Fibroblast of lung (primary cell): ENCODE measurements at regions not wholly inside any gene's neighbourhood (a gene's known extent, or its start where the extent isn't known, plus 50 kb on each side); places are given as distances from the start of the nearest gene placed in this dataset.

Experiments used
- DNase-seq, 2 donors: peaks; one replicate each; pipeline versions ENCODE4 v3.0.0 to v3.0.0-alpha.2; 2010; ENCODE audit warnings: low read depth in 2 of 2
- H2AFZ ChIP-seq: 2 replicates; pipeline ENCODE4 v1.5.1; 2012; ENCODE audit warnings: low read length, control low read depth, inconsistent platforms
- H3K27ac ChIP-seq: 2 replicates; pipeline ENCODE4 v1.5.1; 2011; ENCODE audit warnings: low read length, control low read depth; ENCODE audit not compliant: insufficient read depth
- H3K27me3 ChIP-seq: 2 replicates; pipeline ENCODE4 v1.5.1; 2011; ENCODE audit warnings: mild to moderate bottlenecking, low read length; ENCODE audit not compliant: control insufficient read depth, insufficient read depth
- H3K36me3 ChIP-seq: 2 replicates; pipeline ENCODE4 v1.5.1; 2011; ENCODE audit warnings: low read length; ENCODE audit not compliant: control insufficient read depth, insufficient read depth
- H3K4me1 ChIP-seq: 2 replicates; pipeline ENCODE4 v1.5.1; 2011; ENCODE audit warnings: low read length; ENCODE audit not compliant: control insufficient read depth, insufficient read depth; ENCODE audit errors: extremely low read depth
- H3K4me2 ChIP-seq: 2 replicates; pipeline ENCODE4 v1.5.1; 2011; ENCODE audit warnings: low read length, control low read depth; ENCODE audit not compliant: insufficient read depth; ENCODE audit errors: extremely low read depth
- H3K4me3 ChIP-seq, 4 experiments: fragments of 200-600 bp in 1 of 4; sonication (generic) in 1 of 4; replicated peaks in 1 of 4; 2 replicates each; pipeline ENCODE4 v1.5.1; 2011 to 2016; ENCODE audit warnings: low read length in 4 of 4, low read depth in 3 of 4, mild to moderate bottlenecking in 3 of 4, control low read depth in 2 of 4, inconsistent platforms in 1 of 4, mixed read lengths in 1 of 4; ENCODE audit not compliant: insufficient read depth in 1 of 4; ENCODE audit errors: control extremely low read depth in 1 of 4
- H3K79me2 ChIP-seq: 2 replicates; pipeline ENCODE4 v1.5.1; 2012; ENCODE audit warnings: mild to moderate bottlenecking, low read length, inconsistent platforms; ENCODE audit not compliant: control insufficient read depth, insufficient read depth
- H3K9ac ChIP-seq: 2 replicates; pipeline ENCODE4 v1.5.1; 2011; ENCODE audit warnings: mild to moderate bottlenecking, low read length, control low read depth; ENCODE audit not compliant: insufficient read depth
- H3K9me3 ChIP-seq: 2 replicates; pipeline ENCODE4 v1.5.1; 2012; ENCODE audit warnings: low read depth, low read length; ENCODE audit not compliant: control insufficient read depth, insufficient read depth
- H4K20me1 ChIP-seq: 2 replicates; pipeline ENCODE4 v1.5.1; 2011; ENCODE audit warnings: low read length; ENCODE audit not compliant: control insufficient read depth, insufficient read depth; ENCODE audit errors: extremely low read depth
- EZH2 ChIP-seq: IDR thresholded peaks from 2 replicates; pipeline ENCODE4 v1.5.1; 2012; ENCODE audit warnings: low read length, control low read depth, mild to moderate bottlenecking; ENCODE audit errors: missing control alignments
- TF ChIP-seq, protein P1 (sequence below), 2 donors: IDR thresholded peaks in 1 of 2; conservative IDR thresholded peaks in 1 of 2; 1 replicate in 1 of 2; 2 replicates in 1 of 2; pipeline ENCODE4 v1.5.1; 2011 to 2012; ENCODE audit warnings: low read length in 2 of 2, control low read depth in 1 of 2, inconsistent platforms in 1 of 2, low read depth in 1 of 2, mild to moderate bottlenecking in 1 of 2

- Histone ChIP-seq H3K36me3 (no peaks in the 10 kb centered on the region), H3K4me2 (no peak overlapping the region), H3K79me2 (no peaks in the 10 kb centered on the region), H3K9me3 (no peaks in the 10 kb centered on the region), H3K9ac (no peak overlapping the region), H3K4me1 (peaks cover 4% of the 10 kb centered on the region), H4K20me1 (no peaks in the 10 kb centered on the region), H2AFZ (no peak overlapping the region), H3K27ac (no peak overlapping the region), H3K4me3 (no peak overlapping the region), H3K27me3 (no peaks in the 10 kb centered on the region)
- no peak for DNase-seq
- no peak for TF ChIP-seq EZH2
- TF ChIP-seq, protein P1, sequence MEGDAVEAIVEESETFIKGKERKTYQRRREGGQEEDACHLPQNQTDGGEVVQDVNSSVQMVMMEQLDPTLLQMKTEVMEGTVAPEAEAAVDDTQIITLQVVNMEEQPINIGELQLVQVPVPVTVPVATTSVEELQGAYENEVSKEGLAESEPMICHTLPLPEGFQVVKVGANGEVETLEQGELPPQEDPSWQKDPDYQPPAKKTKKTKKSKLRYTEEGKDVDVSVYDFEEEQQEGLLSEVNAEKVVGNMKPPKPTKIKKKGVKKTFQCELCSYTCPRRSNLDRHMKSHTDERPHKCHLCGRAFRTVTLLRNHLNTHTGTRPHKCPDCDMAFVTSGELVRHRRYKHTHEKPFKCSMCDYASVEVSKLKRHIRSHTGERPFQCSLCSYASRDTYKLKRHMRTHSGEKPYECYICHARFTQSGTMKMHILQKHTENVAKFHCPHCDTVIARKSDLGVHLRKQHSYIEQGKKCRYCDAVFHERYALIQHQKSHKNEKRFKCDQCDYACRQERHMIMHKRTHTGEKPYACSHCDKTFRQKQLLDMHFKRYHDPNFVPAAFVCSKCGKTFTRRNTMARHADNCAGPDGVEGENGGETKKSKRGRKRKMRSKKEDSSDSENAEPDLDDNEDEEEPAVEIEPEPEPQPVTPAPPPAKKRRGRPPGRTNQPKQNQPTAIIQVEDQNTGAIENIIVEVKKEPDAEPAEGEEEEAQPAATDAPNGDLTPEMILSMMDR (conservative IDR thresholded peaks at IDR 0.05 in 1 of 2, IDR thresholded peaks at IDR 0.05 in 1 of 2; ENCODE audit: low read depth in 1 of 2, low read length in 2 of 2) = no peak
These were observed 192.0 kb downstream of the BCHE start for GRCh38 chr3:165645191-165645590.

- Histone ChIP-seq H3K9ac (no peak overlapping the region), H3K27me3 (no peaks in the 10 kb centered on the region), H3K79me2 (no peaks in the 10 kb centered on the region), H3K4me3 (no peak overlapping the region), H3K4me1 (peaks cover 4% of the 10 kb centered on the region), H3K36me3 (no peaks in the 10 kb centered on the region), H2AFZ (no peak overlapping the region), H3K9me3 (no peaks in the 10 kb centered on the region), H4K20me1 (no peaks in the 10 kb centered on the region), H3K27ac (no peak overlapping the region), H3K4me2 (no peak overlapping the region)
- DNase-seq = no peak
- TF ChIP-seq, protein P1 (conservative IDR thresholded peaks at IDR 0.05 in 1 of 2, IDR thresholded peaks at IDR 0.05 in 1 of 2; ENCODE audit: low read depth in 1 of 2, low read length in 2 of 2) = no peak
- no peak for TF ChIP-seq EZH2
These were observed 192.9 kb downstream of the BCHE start for GRCh38 chr3:165644331-165644730.

GRCh38 chr3:165643425-165643824 is 193.8 kb downstream of the BCHE start:
- no peaks in the 10 kb centered on the region for H3K36me3 ChIP-seq
- no peaks in the 10 kb centered on the region for H3K27me3 ChIP-seq
- H3K27ac ChIP-seq = peak overlapping the region; percentile 87
- H3K79me2 ChIP-seq = no peaks in the 10 kb centered on the region
- H4K20me1 ChIP-seq = no peaks in the 10 kb centered on the region
- no peak overlapping the region for H3K4me3 ChIP-seq
- H3K9ac ChIP-seq = no peak overlapping the region
- peak overlapping the region; percentile 47 for H3K4me2 ChIP-seq
- no peaks in the 10 kb centered on the region for H3K9me3 ChIP-seq
- no peak for TF ChIP-seq EZH2
- TF ChIP-seq, protein P1 (conservative IDR thresholded peaks at IDR 0.05 in 1 of 2, IDR thresholded peaks at IDR 0.05 in 1 of 2; ENCODE audit: low read depth in 1 of 2, low read length in 2 of 2) = no peak
- DNase-seq = peak; percentile 53 to 78
- H3K4me1 ChIP-seq = peaks cover 4% of the 10 kb centered on the region
- H2AFZ ChIP-seq = peak overlapping the region; percentile 3
